IMR-90 (cell line): ENCODE measurements at regions not wholly inside any gene's neighbourhood (a gene's known extent, or its start where the extent isn't known, plus 50 kb on each side); places are given as distances from the start of the nearest gene placed in this dataset.

Experiments
- ATAC-seq: fragments of 200-7000 bp; cut with Tn5 transposase; 2 replicates; pipeline ENCODE4 v1.9.1; 2020; ENCODE audit warnings: low read depth, mild to moderate bottlenecking, moderate library complexity
- BruUV-seq: library from RNA; stranded (reverse); fragments of 400-500 nt; replicated peaks from 2 replicates; lab custom pipeline; 2021; lab: Mats Ljungman, UMichigan
- CTCF ChIA-PET: fragments of 300-600 bp; formaldehyde crosslinking; extraction: SDS; loops from one replicate; lab custom pipeline; 2021; ENCODE audit warnings: antibody characterized with exemption; lab: Yijun Ruan, JAX
- POLR2A ChIA-PET: fragments of 300-600 bp; sonication (Branson Sonifier 250); formaldehyde crosslinking; loops from one replicate; lab custom pipeline; 2022; ENCODE audit warnings: antibody characterized with exemption; ENCODE audit not compliant: unreplicated experiment; lab: Charles Lee
- DNase-seq: peaks from one replicate; pipeline ENCODE4 v3.0.0; 2013
- H2AFZ ChIP-seq: replicated peaks from 2 replicates; pipeline ENCODE3; 2013; ENCODE audit warnings: low read length, mild to moderate bottlenecking; ENCODE audit not compliant: poor library complexity
- H2AK5ac ChIP-seq: 2 replicates; pipeline ENCODE4 v1.6.1; 2013; ENCODE audit warnings: low read depth, low read length, inconsistent platforms
- H2AK9ac ChIP-seq: replicated peaks from 2 replicates; pipeline ENCODE3; 2013; ENCODE audit warnings: mild to moderate bottlenecking, low read depth, low read length, moderate library complexity; ENCODE audit not compliant: poor library complexity
- H2BK120ac ChIP-seq: 2 replicates; pipeline ENCODE4 v1.6.1; 2013; ENCODE audit warnings: low read depth, low read length, inconsistent platforms
- H2BK15ac ChIP-seq: 3 replicates; pipeline ENCODE4 v1.6.1; 2013; ENCODE audit warnings: low read depth, low read length, inconsistent platforms
- H2BK20ac ChIP-seq: 2 replicates; pipeline ENCODE4 v1.6.1; 2013; ENCODE audit warnings: low read depth, mild to moderate bottlenecking, inconsistent platforms, low read length, moderate library complexity
- H2BK5ac ChIP-seq: 2 replicates; pipeline ENCODE4 v1.6.1; 2013; ENCODE audit warnings: mild to moderate bottlenecking, low read depth, low read length, inconsistent platforms; ENCODE audit not compliant: poor library complexity, severe bottlenecking
- H3K14ac ChIP-seq: replicated peaks from 2 replicates; pipeline ENCODE4 v1.6.1; 2013; ENCODE audit warnings: low read depth, low read length, inconsistent platforms
- H3K18ac ChIP-seq: 2 replicates; pipeline ENCODE4 v1.6.1; 2013; ENCODE audit warnings: low read depth, low read length, control low read depth
- H3K23ac ChIP-seq: 2 replicates; pipeline ENCODE4 v1.6.1; 2013; ENCODE audit warnings: low read depth, low read length, inconsistent platforms
- H3K27ac ChIP-seq: 2 replicates; pipeline ENCODE4 v1.5.1; 2013; ENCODE audit warnings: mild to moderate bottlenecking, control low read depth, low read length; ENCODE audit not compliant: insufficient read depth
- H3K27me3 ChIP-seq: 2 replicates; pipeline ENCODE4 v1.6.1; 2013; ENCODE audit warnings: low read length; ENCODE audit not compliant: control insufficient read depth, insufficient read depth
- H3K36me3 ChIP-seq: 2 replicates; pipeline ENCODE4 v1.6.1; 2013; ENCODE audit warnings: low read length, mixed read lengths; ENCODE audit not compliant: control insufficient read depth, insufficient read depth
- H3K4ac ChIP-seq: 2 replicates; pipeline ENCODE4 v1.6.1; 2013; ENCODE audit warnings: low read depth, low read length, inconsistent platforms
- H3K4me1 ChIP-seq: 2 replicates; pipeline ENCODE4 v1.6.1; 2013; ENCODE audit warnings: low read length, mixed read lengths; ENCODE audit not compliant: control insufficient read depth, insufficient read depth
- H3K4me2 ChIP-seq: 2 replicates; pipeline ENCODE4 v1.6.1; 2013; ENCODE audit warnings: low read depth, mild to moderate bottlenecking, control low read depth, low read length, moderate library complexity
- H3K4me3 ChIP-seq: 2 replicates; pipeline ENCODE4 v1.5.1; 2013; ENCODE audit warnings: low read depth, mild to moderate bottlenecking, control low read depth, low read length, moderate library complexity; ENCODE audit not compliant: insufficient read depth
- H3K56ac ChIP-seq: 2 replicates; pipeline ENCODE4 v1.6.1; 2013; ENCODE audit warnings: low read length, inconsistent platforms; ENCODE audit not compliant: insufficient read depth; ENCODE audit errors: extremely low read depth
- H3K79me1 ChIP-seq, 2 experiments: 2 replicates each; pipeline ENCODE4 v1.6.1; 2013; ENCODE audit warnings: low read length in 2 of 2, inconsistent platforms in 1 of 2, low read depth in 1 of 2
- H3K9ac ChIP-seq: 2 replicates; pipeline ENCODE4 v1.6.1; 2013; ENCODE audit warnings: low read depth, low read length, control low read depth
- H3K9me1 ChIP-seq: 2 replicates; pipeline ENCODE4 v1.6.1; 2013; ENCODE audit warnings: low read length, inconsistent platforms; ENCODE audit not compliant: insufficient read depth
- H3K9me3 ChIP-seq: 2 replicates; pipeline ENCODE4 v1.6.1; 2013; ENCODE audit warnings: low read length; ENCODE audit not compliant: control insufficient read depth, insufficient read depth
- H4K20me1 ChIP-seq: 2 replicates; pipeline ENCODE4 v1.6.1; 2013; ENCODE audit warnings: low read length, inconsistent platforms; ENCODE audit not compliant: insufficient read depth
- H4K5ac ChIP-seq: 2 replicates; pipeline ENCODE4 v1.6.1; 2013; ENCODE audit warnings: mild to moderate bottlenecking, low read depth, low read length, control low read depth
- H4K8ac ChIP-seq, 2 experiments: 2 replicates each; pipeline ENCODE4 v1.6.1; 2013; ENCODE audit warnings: low read depth in 2 of 2, low read length in 2 of 2, control low read depth in 1 of 2, inconsistent platforms in 1 of 2
- H4K91ac ChIP-seq: 2 replicates; pipeline ENCODE4 v1.6.1; 2013; ENCODE audit warnings: low read depth, low read length, inconsistent platforms; ENCODE audit not compliant: insufficient read depth
- CHD1 ChIP-seq: IDR thresholded peaks from 2 replicates; pipeline ENCODE4 v1.6.1; 2012; ENCODE audit warnings: low read depth, low read length, improper control_type of control experiment
- CTCF ChIP-seq: conservative IDR thresholded peaks from 2 replicates; pipeline ENCODE4 v1.5.1; 2012; ENCODE audit warnings: mild to moderate bottlenecking, low read depth, low read length, improper control_type of control experiment
- ELK1 ChIP-seq: fragments of 150-350 bp; IDR thresholded peaks from 2 replicates; pipeline ENCODE4 v1.6.1; 2016; ENCODE audit warnings: low read depth, mild to moderate bottlenecking, low read length, moderate library complexity, borderline replicate concordance
- FOS ChIP-seq: fragments of 150-350 bp; IDR thresholded peaks from 2 replicates; pipeline ENCODE4 v1.6.1; 2016; ENCODE audit warnings: low read depth, low read length
- MAFK ChIP-seq: IDR thresholded peaks from 2 replicates; pipeline ENCODE4 v1.6.1; 2012; ENCODE audit warnings: low read depth, low read length, improper control_type of control experiment
- MAZ ChIP-seq: IDR thresholded peaks from 2 replicates; pipeline ENCODE4 v1.6.1; 2012; ENCODE audit warnings: low read depth, mild to moderate bottlenecking, low read length, improper control_type of control experiment, moderate library complexity, borderline replicate concordance
- NFE2L2 ChIP-seq: fragments of 150-350 bp; IDR thresholded peaks from 2 replicates; pipeline ENCODE4 v1.6.1; 2016; ENCODE audit warnings: low read depth, mild to moderate bottlenecking, low read length
- RCOR1 ChIP-seq: IDR thresholded peaks from 2 replicates; pipeline ENCODE4 v1.6.1; 2012; ENCODE audit warnings: mild to moderate bottlenecking, low read length, improper control_type of control experiment; ENCODE audit not compliant: insufficient replicate concordance
- USF2 ChIP-seq: fragments of 150-350 bp; IDR thresholded peaks from 2 replicates; pipeline ENCODE4 v1.6.1; 2017; ENCODE audit warnings: mild to moderate bottlenecking, antibody characterized with exemption, low read length, low read depth
- WGBS, 2 experiments: methylation state at CpG; one replicate each; pipeline versions ENCODE4 v1.1.5 to v1.1.7; 2013; ENCODE audit warnings: missing lambda C conversion rate in 2 of 2; ENCODE audit not compliant: insufficient read length in 1 of 2; ENCODE audit errors: extremely low coverage in 2 of 2; 5-methylcytosine and 5-hydroxymethylcytosine counted together
- dilution Hi-C: fragments of 300-500 bp; cut with HindIII; formaldehyde crosslinking; loops from one replicate; pipeline ENCODE4 v1.14.3; 2018; ENCODE audit warnings: low sequenced_read_pairs; ENCODE audit not compliant: unreplicated experiment
- in situ Hi-C: fragments of 300-500 bp; cut with MboI; formaldehyde crosslinking; loops from 3 replicates; pipeline ENCODE4 v1.14.3; 2019; ENCODE audit warnings: low sequenced_read_pairs, inconsistent platforms, mixed read lengths
- intact Hi-C: fragments of 100-400 bp; cut with micrococcal nuclease; formaldehyde crosslinking; loops from 2 replicates; pipeline ENCODE4 v1.10.0; 2022

GRCh38 chr17:36827081-36827480 is 110.2 kb upstream of the LHX1 start:
- Histone ChIP-seq H3K27ac (no peak overlapping the region), H4K20me1 (no peaks in the 10 kb centered on the region), H3K4ac (no peak overlapping the region), H4K91ac (no peak overlapping the region), H3K27me3 (peaks cover 21% of the 10 kb centered on the region), H3K9me1 (no peaks in the 10 kb centered on the region), H2BK15ac (no peak overlapping the region), H2BK5ac (no peak overlapping the region), H4K8ac (no peak overlapping the region), H3K9ac (no peak overlapping the region), H3K23ac (no peak overlapping the region), H3K4me2 (no peak overlapping the region), H4K5ac (no peak overlapping the region), H3K36me3 (no peaks in the 10 kb centered on the region), H2AFZ (no peak overlapping the region), H3K79me1 (no peaks in the 10 kb centered on the region), H3K4me1 (no peaks in the 10 kb centered on the region), H3K9me3 (no peaks in the 10 kb centered on the region), H2AK9ac (no peak overlapping the region), H3K4me3 (no peak overlapping the region), H3K18ac (no peak overlapping the region), H2BK20ac (no peak overlapping the region), H3K14ac (no peak overlapping the region), H2AK5ac (no peak overlapping the region), H3K56ac (no peak overlapping the region), H2BK120ac (no peak overlapping the region)
- DNase-seq (no peak), ATAC-seq (no peak)
- TF ChIP-seq USF2 (no peak), RCOR1 (no peak), CTCF (no peak), NFE2L2 (no peak), ELK1 (no peak), MAFK (no peak), MAZ (no peak), CHD1 (no peak), FOS (no peak)
- in situ Hi-C loops, result no loop called here
- CTCF ChIA-PET, result interaction anchor here (0.5 kb wide), 1 partner anchor 53 kb away, joined by 3 read pairs; no protein-coding TSS in a partner anchor
- POLR2A ChIA-PET, result no interaction called here
- BruUV-seq, result no TSS peak
- 0% methylated on average over 3 of the region's 10 CpGs; no CpG with 5 or more reads in 1 of the 2 experiments for WGBS, 2 experiments
- intact Hi-C loops, result no loop called here
- dilution Hi-C loops, result no loop called here
